ENCODE measurements at regions not wholly inside any gene's neighbourhood (a gene's known extent, or its start where the extent isn't known, plus 50 kb on each side); places are given as distances from the start of the nearest gene placed in this dataset.

GRCh38 chr13:74449811-74450524 lies 315.8 kb upstream of the KLF12 start:
- TF ChIP-seq, protein P1, sequence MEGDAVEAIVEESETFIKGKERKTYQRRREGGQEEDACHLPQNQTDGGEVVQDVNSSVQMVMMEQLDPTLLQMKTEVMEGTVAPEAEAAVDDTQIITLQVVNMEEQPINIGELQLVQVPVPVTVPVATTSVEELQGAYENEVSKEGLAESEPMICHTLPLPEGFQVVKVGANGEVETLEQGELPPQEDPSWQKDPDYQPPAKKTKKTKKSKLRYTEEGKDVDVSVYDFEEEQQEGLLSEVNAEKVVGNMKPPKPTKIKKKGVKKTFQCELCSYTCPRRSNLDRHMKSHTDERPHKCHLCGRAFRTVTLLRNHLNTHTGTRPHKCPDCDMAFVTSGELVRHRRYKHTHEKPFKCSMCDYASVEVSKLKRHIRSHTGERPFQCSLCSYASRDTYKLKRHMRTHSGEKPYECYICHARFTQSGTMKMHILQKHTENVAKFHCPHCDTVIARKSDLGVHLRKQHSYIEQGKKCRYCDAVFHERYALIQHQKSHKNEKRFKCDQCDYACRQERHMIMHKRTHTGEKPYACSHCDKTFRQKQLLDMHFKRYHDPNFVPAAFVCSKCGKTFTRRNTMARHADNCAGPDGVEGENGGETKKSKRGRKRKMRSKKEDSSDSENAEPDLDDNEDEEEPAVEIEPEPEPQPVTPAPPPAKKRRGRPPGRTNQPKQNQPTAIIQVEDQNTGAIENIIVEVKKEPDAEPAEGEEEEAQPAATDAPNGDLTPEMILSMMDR (IDR thresholded peaks at IDR 0.05; ENCODE audit: control insufficient read depth, extremely low read depth, insufficient read depth) = no peak
- DNase-seq (ENCODE audit: low read depth) = no peak
- no peak overlapping the region for H3K4me3 ChIP-seq (ENCODE audit: low read depth, low read length)

GRCh38 chr13:74444864-74445479 lies 310.8 kb upstream of the KLF12 start:
- no peak overlapping the region for H3K4me3 ChIP-seq (ENCODE audit: low read depth, low read length)
- TF ChIP-seq, protein P1 (IDR thresholded peaks at IDR 0.05; ENCODE audit: control insufficient read depth, extremely low read depth, insufficient read depth) = no peak
- DNase-seq (ENCODE audit: low read depth) = no peak

DNA sequence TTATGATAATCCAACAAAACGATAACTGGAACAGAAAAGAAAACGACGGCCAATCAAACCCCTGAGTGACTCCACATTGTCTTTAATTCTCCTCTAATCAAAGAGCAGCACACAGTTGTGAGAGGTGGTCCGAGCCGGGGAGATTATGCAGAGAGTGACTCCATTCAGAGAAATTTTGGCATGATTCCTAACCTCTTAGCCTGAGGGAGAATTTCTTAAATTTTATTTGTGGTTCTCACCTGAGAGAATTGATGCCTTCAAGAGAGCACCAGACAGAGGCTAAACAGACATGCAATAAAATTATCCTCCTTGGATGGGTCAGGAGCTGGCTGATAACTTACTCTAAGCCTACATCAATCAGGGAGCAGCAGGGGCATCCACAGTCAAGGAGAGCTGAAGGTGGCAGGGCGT lies 310.0 kb upstream of the KLF12 start:
- no peak overlapping the region for H3K4me3 ChIP-seq (ENCODE audit: low read depth, low read length)
- DNase-seq (ENCODE audit: low read depth) = no peak
- TF ChIP-seq, protein P1 (IDR thresholded peaks at IDR 0.05; ENCODE audit: control insufficient read depth, extremely low read depth, insufficient read depth) = no peak

DNA sequence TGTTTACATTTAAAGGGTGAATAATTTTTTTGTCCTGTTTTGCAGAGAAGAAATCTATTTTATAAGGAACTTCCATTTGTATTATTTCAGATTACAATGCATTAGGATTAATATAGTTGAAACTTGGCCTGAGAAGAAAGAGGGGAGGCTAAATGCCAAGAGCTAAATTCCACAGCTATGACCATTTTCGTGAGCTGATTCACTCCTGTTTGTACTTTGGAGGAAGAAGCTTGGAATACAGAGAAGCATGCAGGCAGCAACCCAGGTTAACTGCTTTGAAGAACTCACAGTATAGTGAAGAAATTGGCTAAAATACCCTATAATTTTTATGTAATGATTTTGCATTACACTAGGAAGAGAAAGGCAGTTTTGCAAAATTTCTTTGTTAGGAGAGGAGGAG lies 309.4 kb upstream of the KLF12 start:
- DNase-seq (ENCODE audit: low read depth) = no peak
- H3K4me3 ChIP-seq (ENCODE audit: low read depth, low read length) = no peak overlapping the region
- TF ChIP-seq, protein P1 (IDR thresholded peaks at IDR 0.05; ENCODE audit: control insufficient read depth, extremely low read depth, insufficient read depth) = no peak

DNA sequence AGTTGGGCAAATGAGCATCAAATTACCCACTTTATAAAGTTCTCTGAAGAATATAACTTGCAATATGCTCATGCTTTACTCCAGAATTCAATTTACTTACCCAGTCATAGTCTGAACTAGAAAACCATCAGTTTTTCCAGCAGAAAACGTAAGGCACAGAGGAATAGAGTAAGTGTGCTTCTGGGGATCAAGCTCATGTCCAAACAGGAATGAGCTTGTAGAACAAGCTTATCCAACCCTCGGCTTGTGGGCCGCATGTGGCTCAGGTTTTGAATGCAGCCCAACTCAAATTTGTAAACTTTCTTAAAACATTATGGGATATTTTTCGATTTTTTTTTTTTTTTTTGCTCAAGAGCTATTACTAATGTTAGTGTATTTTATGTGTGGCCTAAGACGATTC lies 308.5 kb upstream of the KLF12 start:
- no peak for DNase-seq (ENCODE audit: low read depth)
- no peak overlapping the region for H3K4me3 ChIP-seq (ENCODE audit: low read depth, low read length)
- TF ChIP-seq, protein P1 (IDR thresholded peaks at IDR 0.05; ENCODE audit: control insufficient read depth, extremely low read depth, insufficient read depth) = no peak

DNA sequence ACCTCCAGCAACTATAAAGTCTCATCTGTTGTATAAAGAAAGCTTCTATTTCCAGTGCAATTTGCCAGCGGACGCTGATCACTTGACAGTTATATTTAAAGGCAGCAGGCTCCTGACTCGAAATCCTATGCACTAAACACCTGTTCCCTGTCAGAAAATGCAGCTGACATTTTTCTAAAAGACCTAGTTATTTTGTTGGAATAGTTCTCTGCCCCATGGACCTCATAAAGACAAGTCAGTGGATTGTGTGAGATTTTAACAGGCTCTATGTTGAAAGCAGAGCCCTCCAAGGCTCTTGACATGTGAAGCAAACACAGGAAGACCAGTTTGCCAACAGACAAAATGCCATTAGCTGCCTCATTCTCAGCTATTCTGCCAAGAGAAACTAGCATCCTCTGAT lies 304.7 kb upstream of the KLF12 start:
- TF ChIP-seq, protein P1 (IDR thresholded peaks at IDR 0.05; ENCODE audit: control insufficient read depth, extremely low read depth, insufficient read depth) = no peak
- H3K4me3 ChIP-seq (ENCODE audit: low read depth, low read length) = no peak overlapping the region
- no peak for DNase-seq (ENCODE audit: low read depth)

All from LNCaP clone FGC (cell line).